ENCODE measurements at regions not wholly inside any gene's neighbourhood (a gene's known extent, or its start where the extent isn't known, plus 50 kb on each side); places are given as distances from the start of the nearest gene placed in this dataset.

DNA sequence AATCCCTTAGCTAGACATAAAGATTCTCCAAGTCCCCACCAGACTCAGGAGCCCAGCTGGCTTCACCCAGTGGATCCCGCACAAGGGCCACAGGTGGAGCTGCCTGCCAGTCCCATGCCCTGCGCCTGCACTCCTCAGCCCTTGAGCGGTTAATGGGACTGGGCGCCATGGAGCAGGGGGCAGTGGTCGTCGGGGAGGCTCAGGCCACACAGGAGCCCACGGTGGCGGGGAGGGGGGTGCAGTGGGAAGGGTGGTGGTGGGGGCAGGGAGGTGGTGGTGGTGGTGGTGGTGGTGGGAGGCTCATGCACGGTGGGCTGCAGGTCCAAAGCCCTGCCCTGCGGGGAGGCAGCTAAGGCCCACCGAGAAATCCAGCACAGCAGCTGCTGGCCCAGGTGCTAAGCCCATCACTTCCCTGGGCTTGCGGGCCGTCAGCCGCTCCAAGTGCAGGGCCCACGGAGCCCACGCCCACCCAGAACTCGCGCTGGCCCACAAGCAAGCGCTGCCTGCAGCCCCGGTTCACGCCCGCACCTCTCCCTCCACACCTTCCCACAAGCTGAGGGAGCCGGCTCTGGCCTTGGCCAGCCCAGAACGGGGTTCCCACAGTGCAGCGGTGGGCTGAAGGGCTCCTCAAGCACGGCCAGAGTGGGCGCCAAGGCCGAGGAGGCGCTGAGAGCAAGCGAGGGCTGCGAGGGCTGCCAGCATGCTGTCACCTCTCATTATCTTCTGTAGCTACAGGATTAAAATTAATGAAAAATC, 732.5 kb upstream of the POM121L12 start:
- DNase-seq (ENCODE audit: insufficient read length, low spot score) (no peak), FAIRE-seq (no peak)
- no peak for TF ChIP-seq CTCF (IDR thresholded peaks at IDR 0.05; ENCODE audit: insufficient read depth, missing control alignments)

GRCh38 chr7:52297128-52297527, 738.3 kb upstream of the POM121L12 start:
- no peak for TF ChIP-seq CTCF (IDR thresholded peaks at IDR 0.05; ENCODE audit: insufficient read depth, missing control alignments)
- no peak for FAIRE-seq

DNA sequence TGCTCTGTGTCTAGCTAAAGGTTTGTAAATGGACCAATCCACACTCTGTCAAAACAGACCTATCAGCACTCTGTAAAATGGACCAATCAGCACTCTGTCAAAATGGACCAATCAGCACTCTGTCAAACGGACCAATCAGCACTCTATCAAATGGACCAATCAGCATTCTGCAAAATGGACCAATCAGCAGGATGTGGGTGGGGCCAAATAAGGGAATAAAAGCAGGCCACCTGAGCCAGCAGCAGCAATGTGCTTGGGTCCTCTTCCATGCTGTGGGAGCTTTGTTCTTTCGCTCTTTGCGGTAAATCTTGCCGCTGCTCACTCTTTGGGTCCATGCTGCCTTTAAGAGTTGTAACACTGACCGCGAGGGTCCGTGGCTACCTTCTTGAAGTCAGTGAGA, 740.5 kb upstream of the POM121L12 start:
- no peak for TF ChIP-seq CTCF (IDR thresholded peaks at IDR 0.05; ENCODE audit: insufficient read depth, missing control alignments)

More at GRCh38 chr7:52297128-52297527, 738.3 kb upstream of the POM121L12 start:
- no peak for DNase-seq (ENCODE audit: insufficient read length, low spot score)

DNA sequence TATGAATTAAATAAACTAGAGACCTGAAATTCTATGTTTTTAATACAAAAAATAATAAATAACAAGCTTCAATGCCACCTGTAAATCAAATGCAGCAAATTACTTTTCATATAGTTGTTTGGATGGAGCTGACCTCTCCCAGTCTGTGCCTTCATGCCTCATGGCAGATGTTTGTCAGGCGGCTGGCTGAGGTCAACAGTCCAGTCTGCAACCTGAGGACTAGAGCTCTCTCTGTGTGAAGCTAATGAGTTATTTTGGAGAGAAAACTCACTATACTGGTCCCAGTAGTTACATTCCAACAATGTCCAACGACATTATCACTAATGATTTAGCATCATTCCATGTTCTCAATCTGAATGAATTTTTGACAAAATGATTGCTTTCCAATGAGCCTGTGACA, 746.2 kb upstream of the POM121L12 start:
- FAIRE-seq (no peak), DNase-seq (ENCODE audit: insufficient read length, low spot score) (no peak)
- no peak for TF ChIP-seq CTCF (IDR thresholded peaks at IDR 0.05; ENCODE audit: insufficient read depth, missing control alignments)

More for the DNA sequence above, 740.5 kb upstream of the POM121L12 start:
- FAIRE-seq = no peak
- no peak for DNase-seq (ENCODE audit: insufficient read length, low spot score)

- no peak for TF ChIP-seq CTCF (IDR thresholded peaks at IDR 0.05; ENCODE audit: insufficient read depth, missing control alignments)
- no peak for DNase-seq (ENCODE audit: insufficient read length, low spot score)
- FAIRE-seq = no peak
These were observed 747.7 kb upstream of the POM121L12 start for GRCh38 chr7:52287698-52288097.

DNA sequence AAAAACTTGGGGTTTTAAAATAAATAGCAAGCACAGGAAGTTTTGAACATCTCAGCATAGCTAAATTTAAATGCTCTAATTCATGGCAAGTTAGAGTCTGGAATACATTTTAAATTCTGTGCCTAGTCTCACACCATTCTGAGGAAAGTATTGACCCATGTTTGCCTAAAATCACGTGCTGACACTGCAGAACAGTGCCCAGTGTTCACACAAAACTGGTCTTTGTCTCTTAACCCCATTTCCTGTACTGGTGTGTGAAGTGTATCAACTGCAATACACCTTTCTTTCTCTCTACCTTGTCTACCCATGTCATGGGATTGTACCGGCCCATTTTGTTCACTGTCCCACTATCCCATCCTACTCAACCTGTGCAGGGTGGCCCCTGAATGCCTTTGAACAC, 749.7 kb upstream of the POM121L12 start:
- DNase-seq (ENCODE audit: insufficient read length, low spot score) (no peak), FAIRE-seq (no peak)
- TF ChIP-seq CTCF (IDR thresholded peaks at IDR 0.05; ENCODE audit: insufficient read depth, missing control alignments) = no peak

DNA sequence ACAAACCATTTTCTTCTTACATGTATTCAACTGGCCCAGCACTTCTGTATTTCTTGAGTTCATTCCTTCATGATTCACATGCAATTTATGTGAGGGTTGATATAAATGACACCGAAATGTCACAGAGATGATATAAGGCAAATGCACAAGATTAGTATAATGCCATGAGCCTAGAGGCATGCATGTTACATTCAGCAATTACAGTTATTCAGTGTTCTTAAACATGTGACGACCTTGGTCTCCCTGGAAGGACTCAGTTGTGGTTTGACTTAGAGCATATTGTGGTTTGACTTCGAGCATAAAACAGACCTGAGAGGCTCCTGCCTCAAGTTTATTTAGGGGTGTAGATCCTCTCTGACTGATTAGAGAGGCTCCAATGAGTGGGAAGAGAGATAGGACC, 752.1 kb upstream of the POM121L12 start:
- DNase-seq (ENCODE audit: insufficient read length, low spot score) (no peak), FAIRE-seq (no peak)
- TF ChIP-seq CTCF (IDR thresholded peaks at IDR 0.05; ENCODE audit: insufficient read depth, missing control alignments) = no peak

Measured in D721Med (cell line).